HL-60 (cell line): ENCODE measurements at regions not wholly inside any gene's neighbourhood (a gene's known extent, or its start where the extent isn't known, plus 50 kb on each side); places are given as distances from the start of the nearest gene placed in this dataset.

Source experiments
- CTCF ChIP-seq: IDR thresholded peaks from one replicate; pipeline ENCODE4 v1.5.1; 2011; ENCODE audit warnings: low read length, control low read depth, inconsistent platforms; ENCODE audit not compliant: insufficient read depth
- REST ChIP-seq: IDR thresholded peaks from 2 replicates; pipeline ENCODE4 v1.6.1; 2012; ENCODE audit warnings: low read depth; ENCODE audit not compliant: insufficient replicate concordance
- SPI1 ChIP-seq: IDR thresholded peaks from 2 replicates; pipeline ENCODE4 v1.6.1; 2012; ENCODE audit warnings: low read depth, mild to moderate bottlenecking, borderline replicate concordance

- no peak for TF ChIP-seq CTCF
- no peak for TF ChIP-seq REST
- TF ChIP-seq SPI1, result no peak
Measured at GRCh38 chr5:116810951-116811350, 236.3 kb upstream of the SEMA6A start.
